OCI-LY7 (cell line): ENCODE measurements at regions not wholly inside any gene's neighbourhood (a gene's known extent, or its start where the extent isn't known, plus 50 kb on each side); places are given as distances from the start of the nearest gene placed in this dataset.

ENCODE experiments used
- BruUV-seq: library from RNA; stranded (reverse); fragments of 400-500 nt; replicated peaks from 2 replicates; lab custom pipeline; 2021; lab: Mats Ljungman, UMichigan
- CTCF ChIA-PET: fragments of 300-600 bp; sonication (Branson Sonifier 250); formaldehyde crosslinking; loops from one replicate; lab custom pipeline; 2022; ENCODE audit warnings: antibody characterized with exemption; ENCODE audit not compliant: unreplicated experiment; lab: Charles Lee
- POLR2A ChIA-PET: fragments of 300-600 bp; sonication (Branson Sonifier 250); formaldehyde crosslinking; loops from one replicate; lab custom pipeline; 2022; ENCODE audit warnings: antibody characterized with exemption; lab: Charles Lee
- DNase-seq: peaks from one replicate; pipeline ENCODE4 v3.0.0-alpha.2; 2015; ENCODE audit warnings: low spot score
- H2AFZ ChIP-seq: fragments of 200-600 bp; sonication (generic), shearing (Covaris generic); 2 replicates; pipeline ENCODE4 v1.6.1; 2014; ENCODE audit warnings: mild to moderate bottlenecking, antibody characterized with exemption, low read length, moderate library complexity
- H3K27ac ChIP-seq: fragments of 200-600 bp; sonication (generic); 2 replicates; pipeline ENCODE4 v1.5.1; 2014; ENCODE audit warnings: mixed run types, low read depth, mild to moderate bottlenecking, moderate library complexity, low read length, inconsistent platforms; ENCODE audit not compliant: poor library complexity, severe bottlenecking
- H3K36me3 ChIP-seq: fragments of 200-600 bp; sonication (generic); 2 replicates; pipeline ENCODE4 v1.6.1; 2014; ENCODE audit warnings: mild to moderate bottlenecking, antibody characterized with exemption, low read length, moderate library complexity, mixed read lengths; ENCODE audit not compliant: insufficient read depth
- H3K4me1 ChIP-seq: fragments of 200-600 bp; sonication (generic); 2 replicates; pipeline ENCODE4 v1.5.1; 2014; ENCODE audit warnings: mild to moderate bottlenecking, low read length; ENCODE audit not compliant: insufficient read depth, poor library complexity, severe bottlenecking
- H3K4me2 ChIP-seq: fragments of 200-600 bp; sonication (generic); 2 replicates; pipeline ENCODE4 v1.6.1; 2014; ENCODE audit warnings: mild to moderate bottlenecking, low read length
- H3K4me3 ChIP-seq: fragments of 200-600 bp; sonication (generic); 2 replicates; pipeline ENCODE4 v1.5.1; 2014; ENCODE audit warnings: mild to moderate bottlenecking, low read depth, low read length; ENCODE audit not compliant: poor library complexity, severe bottlenecking
- H3K79me2 ChIP-seq: fragments of 200-600 bp; sonication (generic); 2 replicates; pipeline ENCODE4 v1.6.1; 2016; ENCODE audit warnings: low read depth, mild to moderate bottlenecking, low read length, moderate library complexity, mixed read lengths; ENCODE audit not compliant: insufficient read depth
- H3K9me2 ChIP-seq: fragments of 200-600 bp; sonication (generic); 2 replicates; pipeline ENCODE4 v1.6.1; 2016; ENCODE audit warnings: mild to moderate bottlenecking, low read length, mixed read lengths; ENCODE audit not compliant: insufficient read depth
- H3K9me3 ChIP-seq: fragments of 200-600 bp; sonication (generic); 2 replicates; pipeline ENCODE4 v1.6.1; 2014; ENCODE audit warnings: mild to moderate bottlenecking, mixed run types, low read length, mixed read lengths
- H4K20me1 ChIP-seq: fragments of 200-600 bp; sonication (generic); 2 replicates; pipeline ENCODE4 v1.6.1; 2014; ENCODE audit warnings: mild to moderate bottlenecking, antibody characterized with exemption, low read length, moderate library complexity, mixed read lengths; ENCODE audit not compliant: insufficient read depth
- CTCF ChIP-seq: fragments of 200-600 bp; sonication (generic); conservative IDR thresholded peaks from 2 replicates; pipeline ENCODE4 v1.5.1; 2014; ENCODE audit warnings: mild to moderate bottlenecking, antibody characterized with exemption, low read length, moderate library complexity, mixed read lengths
- EZH2phosphoT487 ChIP-seq: fragments of 200-600 bp; sonication (generic); IDR thresholded peaks from 2 replicates; pipeline ENCODE4 v1.6.1; 2018; ENCODE audit warnings: low read depth, borderline replicate concordance, mild to moderate bottlenecking, mixed run types, antibody characterized with exemption, low read length, moderate library complexity, mixed read lengths
- intact Hi-C: fragments of 100-400 bp; cut with micrococcal nuclease; formaldehyde crosslinking; loops from one replicate; pipeline ENCODE4 v1.10.0; 2022; ENCODE audit not compliant: unreplicated experiment

- POLR2A ChIA-PET: interaction anchor here (1.0 kb wide), 1 partner anchor 78 kb away, joined by 4 read pairs; no protein-coding TSS in a partner anchor
- DNase-seq: no peak
- H3K4me1 ChIP-seq: no peaks in the 10 kb centered on the region
- H4K20me1 ChIP-seq: no peaks in the 10 kb centered on the region
- no peak overlapping the region for H2AFZ ChIP-seq
- H3K27ac ChIP-seq: no peak overlapping the region
- CTCF ChIA-PET: no interaction called here
- no peaks in the 10 kb centered on the region for H3K36me3 ChIP-seq
- no TSS peak for BruUV-seq
- H3K9me3 ChIP-seq: no peaks in the 10 kb centered on the region
- TF ChIP-seq CTCF (no peak), EZH2phosphoT487 (no peak)
- no peak overlapping the region for H3K4me3 ChIP-seq
- H3K79me2 ChIP-seq: no peaks in the 10 kb centered on the region
- H3K4me2 ChIP-seq: no peak overlapping the region
- no peaks in the 10 kb centered on the region for H3K9me2 ChIP-seq
- intact Hi-C loops: no loop called here
These were observed 282.9 kb downstream of the RAB28 start for GRCh38 chr4:13201241-13201640.

- H3K36me3 ChIP-seq: no peaks in the 10 kb centered on the region
- no peak for DNase-seq
- H3K9me2 ChIP-seq: no peaks in the 10 kb centered on the region
- intact Hi-C loops: no loop called here
- no peaks in the 10 kb centered on the region for H4K20me1 ChIP-seq
- no peaks in the 10 kb centered on the region for H3K79me2 ChIP-seq
- CTCF ChIA-PET: no interaction called here
- no peaks in the 10 kb centered on the region for H3K9me3 ChIP-seq
- BruUV-seq: no TSS peak
- no peak overlapping the region for H2AFZ ChIP-seq
- no peak overlapping the region for H3K4me2 ChIP-seq
- no peaks in the 10 kb centered on the region for H3K4me1 ChIP-seq
- POLR2A ChIA-PET: no interaction called here
- TF ChIP-seq CTCF (no peak), EZH2phosphoT487 (no peak)
- H3K4me3 ChIP-seq: no peak overlapping the region
- no peak overlapping the region for H3K27ac ChIP-seq
These were observed 287.4 kb downstream of the RAB28 start for GRCh38 chr4:13196721-13197120.

- no TSS peak for BruUV-seq
- TF ChIP-seq CTCF (no peak), EZH2phosphoT487 (no peak)
- no peak overlapping the region for H3K4me3 ChIP-seq
- no peaks in the 10 kb centered on the region for H4K20me1 ChIP-seq
- no peaks in the 10 kb centered on the region for H3K9me2 ChIP-seq
- no peak for DNase-seq
- no peak overlapping the region for H2AFZ ChIP-seq
- CTCF ChIA-PET: no interaction called here
- H3K4me1 ChIP-seq: no peaks in the 10 kb centered on the region
- intact Hi-C loops: no loop called here
- H3K36me3 ChIP-seq: no peaks in the 10 kb centered on the region
- POLR2A ChIA-PET: no interaction called here
- no peaks in the 10 kb centered on the region for H3K79me2 ChIP-seq
- no peak overlapping the region for H3K4me2 ChIP-seq
- H3K9me3 ChIP-seq: no peaks in the 10 kb centered on the region
- no peak overlapping the region for H3K27ac ChIP-seq
These were observed 290.5 kb downstream of the RAB28 start for GRCh38 chr4:13193662-13194061.
